ENCODE measurements at regions not wholly inside any gene's neighbourhood (a gene's known extent, or its start where the extent isn't known, plus 50 kb on each side); places are given as distances from the start of the nearest gene placed in this dataset.

GRCh38 chr2:118183381-118183780, 95.1 kb downstream of the INSIG2 start:
- H3K27ac ChIP-seq (ENCODE audit: low read depth in 1 of 2, low read length in 2 of 2) = no peak overlapping the region
- H3K4me1 ChIP-seq (ENCODE audit: control insufficient read depth in 4 of 4, insufficient read depth in 4 of 4, low read length in 3 of 4) = peaks cover 0 to 36% (median 18%) of the 10 kb centered on the region in 4 donors
- WGBS = 53% methylated on average over 9 of the region's 9 CpGs
- no peak overlapping the region for H3K4me3 ChIP-seq (ENCODE audit: low read depth in 1 of 3, low read length in 3 of 3)
- DNase-seq (ENCODE audit: low spot score) = no peak
- TF ChIP-seq EGR1 (IDR thresholded peaks at IDR 0.05; ENCODE audit: low read depth in 2 of 2) = no peak
- no peak for TF ChIP-seq REST (IDR thresholded peaks at IDR 0.05)
- no peak for TF ChIP-seq GABPA (IDR thresholded peaks at IDR 0.05 in 1 of 2, conservative IDR thresholded peaks at IDR 0.05 in 1 of 2)
- TF ChIP-seq FOXA1 (IDR thresholded peaks at IDR 0.05) = no peak
- no peak for TF ChIP-seq ZBTB33 (IDR thresholded peaks at IDR 0.05)
- TF ChIP-seq NR2F2 (IDR thresholded peaks at IDR 0.05) = no peak
- TF ChIP-seq, protein P1, sequence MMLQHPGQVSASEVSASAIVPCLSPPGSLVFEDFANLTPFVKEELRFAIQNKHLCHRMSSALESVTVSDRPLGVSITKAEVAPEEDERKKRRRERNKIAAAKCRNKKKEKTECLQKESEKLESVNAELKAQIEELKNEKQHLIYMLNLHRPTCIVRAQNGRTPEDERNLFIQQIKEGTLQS (IDR thresholded peaks at IDR 0.05) = no peak
- TF ChIP-seq, protein P2, sequence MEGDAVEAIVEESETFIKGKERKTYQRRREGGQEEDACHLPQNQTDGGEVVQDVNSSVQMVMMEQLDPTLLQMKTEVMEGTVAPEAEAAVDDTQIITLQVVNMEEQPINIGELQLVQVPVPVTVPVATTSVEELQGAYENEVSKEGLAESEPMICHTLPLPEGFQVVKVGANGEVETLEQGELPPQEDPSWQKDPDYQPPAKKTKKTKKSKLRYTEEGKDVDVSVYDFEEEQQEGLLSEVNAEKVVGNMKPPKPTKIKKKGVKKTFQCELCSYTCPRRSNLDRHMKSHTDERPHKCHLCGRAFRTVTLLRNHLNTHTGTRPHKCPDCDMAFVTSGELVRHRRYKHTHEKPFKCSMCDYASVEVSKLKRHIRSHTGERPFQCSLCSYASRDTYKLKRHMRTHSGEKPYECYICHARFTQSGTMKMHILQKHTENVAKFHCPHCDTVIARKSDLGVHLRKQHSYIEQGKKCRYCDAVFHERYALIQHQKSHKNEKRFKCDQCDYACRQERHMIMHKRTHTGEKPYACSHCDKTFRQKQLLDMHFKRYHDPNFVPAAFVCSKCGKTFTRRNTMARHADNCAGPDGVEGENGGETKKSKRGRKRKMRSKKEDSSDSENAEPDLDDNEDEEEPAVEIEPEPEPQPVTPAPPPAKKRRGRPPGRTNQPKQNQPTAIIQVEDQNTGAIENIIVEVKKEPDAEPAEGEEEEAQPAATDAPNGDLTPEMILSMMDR (IDR thresholded peaks at IDR 0.05; ENCODE audit: low read depth, low read length, missing input control) = no peak
- TF ChIP-seq, protein P3, sequence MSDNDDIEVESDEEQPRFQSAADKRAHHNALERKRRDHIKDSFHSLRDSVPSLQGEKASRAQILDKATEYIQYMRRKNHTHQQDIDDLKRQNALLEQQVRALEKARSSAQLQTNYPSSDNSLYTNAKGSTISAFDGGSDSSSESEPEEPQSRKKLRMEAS (IDR thresholded peaks at IDR 0.05) = no peak
- TF ChIP-seq JUND (IDR thresholded peaks at IDR 0.05) = no peak
- TF ChIP-seq SP1 (IDR thresholded peaks at IDR 0.05) = no peak
- TF ChIP-seq YY1 (IDR thresholded peaks at IDR 0.05) = no peak
- TF ChIP-seq HNF4A (conservative IDR thresholded peaks at IDR 0.05) = no peak
- no peak for TF ChIP-seq HNF4G (IDR thresholded peaks at IDR 0.05)
- no peak for TF ChIP-seq RAD21 (IDR thresholded peaks at IDR 0.05)
- TF ChIP-seq TAF1 (conservative IDR thresholded peaks at IDR 0.05) = no peak
- TF ChIP-seq RXRA (IDR thresholded peaks at IDR 0.05) = no peak
- no peak for TF ChIP-seq FOXA2 (IDR thresholded peaks at IDR 0.05)
- H3K27me3 ChIP-seq (ENCODE audit: control insufficient read depth in 4 of 4, insufficient read depth in 4 of 4, low read length in 3 of 4) = no peaks in the 10 kb centered on the region
- no peaks in the 10 kb centered on the region for H3K9me3 ChIP-seq (ENCODE audit: control insufficient read depth in 4 of 4, low read length in 3 of 4)
- H3K36me3 ChIP-seq (ENCODE audit: control insufficient read depth in 4 of 4, insufficient read depth in 3 of 4, low read depth in 1 of 4, low read length in 3 of 4) = no peaks in the 10 kb centered on the region
- H3K9ac ChIP-seq (ENCODE audit: low read depth in 1 of 2, low read length in 2 of 2) = no peak overlapping the region

All from liver (tissue), 8 donors.